ENCODE measurements at regions not wholly inside any gene's neighbourhood (a gene's known extent, or its start where the extent isn't known, plus 50 kb on each side); places are given as distances from the start of the nearest gene placed in this dataset.

DNA sequence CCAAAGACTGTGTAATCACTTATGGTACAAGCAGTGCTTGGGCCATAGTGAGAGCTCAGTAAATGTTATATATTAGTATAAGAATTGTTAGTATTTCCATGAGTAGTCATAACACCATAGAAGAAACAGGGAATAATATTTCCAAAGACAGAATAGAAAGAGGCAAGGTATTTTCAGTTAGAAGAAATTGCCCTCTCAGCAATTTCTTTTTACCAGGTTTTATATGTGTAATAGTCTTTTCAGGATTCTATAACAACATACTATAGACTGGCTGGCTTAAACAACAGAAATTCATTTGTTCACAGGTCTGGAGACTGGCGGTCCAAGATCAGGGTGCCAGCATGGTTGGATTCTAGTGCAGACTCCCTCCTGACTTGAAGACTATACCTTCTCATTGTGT lies 485.7 kb downstream of the FOXO1 start:
- ATAC-seq (replicated peaks in 6 of 8), result no peak
- 86 to 100% (median 100%) methylated on average over 1 of the region's 1 CpG; no CpG with 5 or more reads in 3 of the 10 experiments for WGBS, 10 experiments
- no peak overlapping the region for H3K27ac ChIP-seq
- in situ Hi-C loops (cut with MboI; ENCODE audit: low pct_unique_long_range_greater_than_20kb in 2 of 9, low sequenced_read_pairs in 9 of 9, unreplicated experiment in 9 of 9), result no loop called here
- no peaks in the 10 kb centered on the region for H3K4me1 ChIP-seq (replicated peaks in 1 of 2)
- H3K4me3 ChIP-seq, result no peak overlapping the region

DNA sequence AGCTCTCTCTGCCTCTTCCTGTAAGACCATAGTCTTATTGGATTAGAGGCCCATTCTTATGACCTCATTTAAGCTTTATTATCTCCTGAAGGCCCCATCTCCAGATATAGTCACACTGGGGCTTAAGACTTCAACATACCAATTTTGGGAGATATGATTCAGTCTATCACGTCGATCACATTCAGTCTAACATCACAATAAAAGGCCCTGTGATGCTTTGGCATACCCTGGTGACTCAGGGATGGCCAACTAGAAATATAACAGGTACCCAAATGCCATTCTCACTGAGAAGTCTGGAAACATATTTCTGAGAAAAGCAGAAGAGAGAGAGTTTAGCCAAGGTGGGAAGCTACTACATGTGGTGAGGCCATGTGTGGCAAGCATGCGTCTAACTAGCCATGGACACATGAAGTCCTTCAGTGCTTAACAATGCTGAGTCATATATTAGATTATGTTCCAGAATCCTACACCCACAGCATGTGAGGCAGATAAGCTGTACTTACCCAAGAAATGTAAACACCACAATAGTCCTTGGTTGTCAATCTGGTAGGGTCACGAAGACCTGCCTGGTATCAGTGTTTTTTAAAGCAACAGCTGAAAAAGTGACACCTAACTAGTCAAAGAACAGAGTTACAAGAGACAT lies 485.1 kb downstream of the FOXO1 start:
- ATAC-seq (replicated peaks in 6 of 8), result peak in 2 of 8 experiments; percentile 58 to 64
- Histone ChIP-seq H3K27ac (no peak overlapping the region), H3K4me3 (no peak overlapping the region), H3K4me1 (replicated peaks in 1 of 2) (no peaks in the 10 kb centered on the region)
- WGBS, 10 experiments, result 81 to 100% (median 98%) methylated on average over 1 to 4 of the region's 4 CpGs; no CpG with 5 or more reads in 2 of the 10 experiments
- in situ Hi-C loops (cut with MboI; ENCODE audit: low pct_unique_long_range_greater_than_20kb in 2 of 9, low sequenced_read_pairs in 9 of 9, unreplicated experiment in 9 of 9), result no loop called here

DNA sequence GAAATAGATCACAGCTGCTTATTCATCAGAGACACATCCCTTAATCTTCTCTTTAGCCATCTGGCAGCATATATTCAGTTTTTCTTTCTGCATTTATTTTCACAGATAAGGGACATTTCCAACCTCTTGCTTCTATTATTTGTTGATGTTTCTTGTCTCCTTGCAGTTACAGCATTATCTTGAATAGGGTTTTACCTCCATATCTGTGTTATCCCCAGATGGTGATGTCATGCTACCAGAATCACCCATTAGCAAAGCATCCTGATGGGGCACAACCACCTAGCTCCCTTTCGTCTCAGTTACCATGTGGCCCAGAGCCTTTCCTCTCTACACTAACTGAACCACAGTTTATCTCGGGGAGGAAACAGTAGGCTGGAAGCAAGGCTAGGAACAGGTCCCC lies 483.9 kb downstream of the FOXO1 start:
- no peak for ATAC-seq (replicated peaks in 6 of 8)
- in situ Hi-C loops (cut with MboI; ENCODE audit: low pct_unique_long_range_greater_than_20kb in 2 of 9, low sequenced_read_pairs in 9 of 9, unreplicated experiment in 9 of 9), result no loop called here
- H3K4me1 ChIP-seq (replicated peaks in 1 of 2), result no peaks in the 10 kb centered on the region
- 43 to 100% (median 100%) methylated on average over 1 to 2 of the region's 2 CpGs; no CpG with 5 or more reads in 1 of the 10 experiments for WGBS, 10 experiments
- no peak overlapping the region for H3K27ac ChIP-seq
- H3K4me3 ChIP-seq, result no peak overlapping the region

DNA sequence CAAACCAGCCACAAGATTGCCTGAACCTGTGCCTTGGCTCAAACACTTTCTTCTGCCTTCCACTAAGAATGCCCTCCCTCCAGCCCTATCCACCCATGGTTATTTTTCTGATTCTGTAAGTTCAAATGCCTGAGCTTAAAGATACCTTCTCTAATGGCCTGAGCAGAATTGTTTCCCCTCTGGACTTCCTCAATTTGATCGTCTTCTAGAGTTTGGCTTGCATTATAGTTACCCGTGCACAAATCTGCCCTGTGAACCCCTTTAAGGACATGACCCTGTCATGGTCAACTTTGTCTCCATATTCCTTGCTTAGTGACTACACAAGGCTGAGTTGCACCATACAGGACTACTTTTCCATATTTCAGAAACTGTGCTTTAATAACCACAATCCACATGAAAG lies 481.0 kb downstream of the FOXO1 start:
- Histone ChIP-seq H3K4me3 (no peak overlapping the region), H3K27ac (no peak overlapping the region), H3K4me1 (replicated peaks in 1 of 2) (peaks cover 9 to 10% of the 10 kb centered on the region in 2 donors)
- in situ Hi-C loops (cut with MboI; ENCODE audit: low pct_unique_long_range_greater_than_20kb in 2 of 9, low sequenced_read_pairs in 9 of 9, unreplicated experiment in 9 of 9), result no loop called here
- no peak for ATAC-seq (replicated peaks in 6 of 8)
- 70 to 100% (median 90%) methylated on average over 1 to 2 of the region's 2 CpGs; no CpG with 5 or more reads in 2 of the 10 experiments for WGBS, 10 experiments

DNA sequence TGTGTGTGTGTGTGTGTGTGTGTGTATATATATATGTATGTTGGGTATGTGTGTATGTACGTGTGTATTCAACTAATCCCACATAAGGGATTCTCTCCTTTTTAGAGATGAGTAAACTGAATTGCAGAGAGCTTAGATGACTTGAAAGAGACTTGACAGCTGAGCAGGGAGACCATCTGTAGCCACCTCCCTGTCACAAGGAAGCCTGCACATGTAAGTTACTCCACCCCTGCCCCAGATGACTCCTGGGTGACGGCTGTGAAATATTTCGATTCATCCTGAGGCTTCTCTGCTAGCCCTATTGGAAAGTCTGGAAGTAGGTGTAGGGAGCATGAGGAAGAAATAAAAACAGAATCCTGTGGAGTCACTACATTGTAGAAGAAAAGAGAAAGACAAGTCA lies 480.4 kb downstream of the FOXO1 start:
- in situ Hi-C loops (cut with MboI; ENCODE audit: low pct_unique_long_range_greater_than_20kb in 2 of 9, low sequenced_read_pairs in 9 of 9, unreplicated experiment in 9 of 9), result no loop called here

DNA sequence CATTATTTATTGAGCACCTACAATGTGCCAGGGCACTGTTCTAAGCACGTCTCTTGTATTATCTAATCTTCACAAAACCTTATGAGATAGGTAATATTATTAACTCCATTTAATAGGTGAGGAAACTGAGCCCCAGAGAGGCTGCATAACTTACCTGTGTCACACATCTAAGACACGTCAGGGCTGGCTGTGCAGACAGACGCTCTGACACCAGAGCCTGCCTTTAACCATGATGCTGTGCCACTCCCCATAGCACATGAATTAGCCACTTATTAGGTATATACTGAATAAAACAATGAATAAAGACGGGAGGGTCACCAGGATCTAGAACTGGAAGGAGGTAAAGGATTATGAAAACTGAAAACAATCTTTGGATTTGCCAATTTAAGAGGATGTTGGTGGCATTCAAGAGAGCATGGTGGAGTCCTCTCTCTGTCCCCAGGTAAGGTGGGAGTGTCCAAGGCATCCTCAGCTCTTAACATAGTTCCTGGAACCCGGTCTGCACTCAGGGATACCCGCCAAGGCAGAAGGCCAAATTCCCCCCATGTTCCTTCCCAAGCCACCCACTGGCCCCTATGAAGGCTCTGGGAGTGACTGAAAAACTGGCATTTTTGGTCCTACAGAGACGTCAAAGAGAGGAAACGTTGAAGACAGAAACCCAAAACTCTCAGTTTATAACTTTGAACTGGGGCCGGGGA lies 479.7 kb downstream of the FOXO1 start:
- 80 to 100% (median 96%) methylated on average over 1 to 4 of the region's 9 CpGs; no CpG with 5 or more reads in 5 of the 10 experiments for WGBS, 10 experiments
- ATAC-seq (replicated peaks in 6 of 8), result no peak
- no peak overlapping the region for H3K4me3 ChIP-seq
- in situ Hi-C loops (cut with MboI; ENCODE audit: low pct_unique_long_range_greater_than_20kb in 2 of 9, low sequenced_read_pairs in 9 of 9, unreplicated experiment in 9 of 9), result no loop called here
- H3K4me1 ChIP-seq (replicated peaks in 1 of 2), result peaks cover 23% of the 10 kb centered on the region in 2 donors
- no peak overlapping the region for H3K27ac ChIP-seq

More for the DNA sequence above, 480.4 kb downstream of the FOXO1 start:
- ATAC-seq (replicated peaks in 6 of 8), result peak in 3 of 8 experiments; percentile 37 to 88 (median 77)
- 0 to 92% (median 25%) methylated on average over 1 to 3 of the region's 3 CpGs; no CpG with 5 or more reads in 4 of the 10 experiments for WGBS, 10 experiments
- H3K27ac ChIP-seq, result no peak overlapping the region
- H3K4me1 ChIP-seq (replicated peaks in 1 of 2), result peaks cover 16% of the 10 kb centered on the region in 2 donors
- H3K4me3 ChIP-seq, result no peak overlapping the region

DNA sequence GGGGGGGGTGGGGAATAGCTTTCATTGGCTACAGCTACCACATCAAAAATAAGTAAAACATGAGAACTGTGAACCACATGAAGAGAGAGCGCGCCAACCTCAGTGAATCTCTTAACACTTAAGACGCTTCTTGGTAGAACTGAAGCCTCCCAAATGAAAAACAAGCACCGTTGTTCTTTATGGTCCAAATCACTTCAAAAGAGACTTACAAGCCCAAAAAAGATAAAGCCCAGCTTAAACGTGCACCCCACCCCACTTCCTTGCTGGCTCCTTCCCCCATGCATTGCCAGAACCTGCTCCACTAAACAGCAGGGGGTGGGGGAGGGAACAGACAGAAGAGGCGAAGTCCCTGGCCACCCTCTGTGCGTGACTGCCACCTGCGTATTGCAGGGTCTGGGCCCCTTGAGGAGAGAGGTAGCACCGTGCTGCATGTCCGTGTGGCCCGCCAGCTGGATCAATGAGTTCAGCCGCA lies 479.1 kb downstream of the FOXO1 start:
- H3K4me3 ChIP-seq, result no peak overlapping the region
- ATAC-seq (replicated peaks in 6 of 8), result no peak
- in situ Hi-C loops (cut with MboI; ENCODE audit: low pct_unique_long_range_greater_than_20kb in 2 of 9, low sequenced_read_pairs in 9 of 9, unreplicated experiment in 9 of 9), result no loop called here
- H3K27ac ChIP-seq, result no peak overlapping the region
- 33 to 92% (median 88%) methylated on average over 1 to 7 of the region's 12 CpGs; no CpG with 5 or more reads in 4 of the 10 experiments for WGBS, 10 experiments
- H3K4me1 ChIP-seq (replicated peaks in 1 of 2), result peaks cover 23 to 24% of the 10 kb centered on the region in 2 donors

DNA sequence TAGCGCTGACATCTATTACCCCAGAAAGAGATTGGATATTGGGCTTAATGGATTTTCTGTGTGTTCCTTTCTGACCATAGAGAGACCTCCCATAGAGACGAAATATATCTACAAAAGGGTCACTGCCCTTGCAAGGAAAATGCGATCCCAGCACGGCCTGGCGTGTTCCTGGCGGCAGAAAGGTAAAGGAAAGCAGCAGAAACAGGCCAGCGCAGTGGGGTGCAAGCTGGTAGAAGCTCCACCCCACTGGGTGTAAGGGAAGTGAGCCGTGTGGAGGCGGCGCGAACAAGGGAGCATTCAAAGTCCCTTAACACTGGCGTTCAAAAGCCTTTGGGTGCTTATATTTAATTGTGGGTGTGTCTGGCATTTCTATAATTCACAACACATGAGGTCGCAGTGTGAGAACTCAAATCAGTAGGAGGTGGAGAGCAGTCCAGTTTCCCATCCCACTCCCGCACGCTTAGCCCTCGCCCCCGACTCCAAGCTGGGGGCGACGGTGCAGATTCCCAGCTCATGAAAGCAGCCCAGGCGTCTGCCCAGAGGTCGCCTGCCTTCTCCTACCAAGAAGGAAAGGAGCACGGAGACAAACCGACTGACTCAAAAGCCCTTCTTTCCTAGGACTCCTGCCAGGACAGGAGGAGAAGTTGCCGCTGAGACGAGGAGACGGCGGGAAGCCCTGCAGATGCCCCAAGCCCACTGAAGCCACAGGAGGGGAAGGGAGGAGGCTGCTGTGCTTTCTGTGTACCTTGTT lies 478.4 kb downstream of the FOXO1 start:
- Histone ChIP-seq H3K27ac (no peak overlapping the region), H3K4me1 (replicated peaks in 1 of 2) (peaks cover 23 to 26% of the 10 kb centered on the region in 2 donors), H3K4me3 (no peak overlapping the region)
- WGBS, 10 experiments, result 16 to 100% (median 72%) methylated on average over 2 to 17 of the region's 27 CpGs; no CpG with 5 or more reads in 3 of the 10 experiments
- in situ Hi-C loops (cut with MboI; ENCODE audit: low pct_unique_long_range_greater_than_20kb in 2 of 9, low sequenced_read_pairs in 9 of 9, unreplicated experiment in 9 of 9), result no loop called here
- peak in 2 of 8 experiments; percentile 20 to 75 for ATAC-seq (replicated peaks in 6 of 8)

DNA sequence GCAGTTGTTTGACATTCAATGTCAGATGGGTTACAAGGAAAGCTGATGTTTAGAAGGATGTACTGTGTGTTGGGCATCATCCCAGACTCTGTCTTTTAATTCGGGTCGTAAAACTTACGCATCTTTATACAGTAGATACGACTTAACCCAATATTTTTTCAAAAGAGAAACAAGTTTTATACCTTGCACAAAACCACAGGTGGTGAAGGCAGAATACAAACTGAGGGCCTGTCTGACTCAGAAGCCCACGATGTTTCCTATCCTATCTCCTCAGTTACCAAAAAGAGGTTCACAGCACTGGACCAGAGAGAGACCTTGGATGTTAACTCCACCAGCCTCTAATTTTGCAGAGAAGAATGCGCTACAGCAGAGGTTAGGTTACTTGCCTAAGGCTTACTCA lies 477.0 kb downstream of the FOXO1 start:
- in situ Hi-C loops (cut with MboI; ENCODE audit: low pct_unique_long_range_greater_than_20kb in 2 of 9, low sequenced_read_pairs in 9 of 9, unreplicated experiment in 9 of 9), result no loop called here
- WGBS, 10 experiments, result 53 to 100% (median 90%) methylated on average over 2 to 5 of the region's 6 CpGs; no CpG with 5 or more reads in 2 of the 10 experiments

DNA sequence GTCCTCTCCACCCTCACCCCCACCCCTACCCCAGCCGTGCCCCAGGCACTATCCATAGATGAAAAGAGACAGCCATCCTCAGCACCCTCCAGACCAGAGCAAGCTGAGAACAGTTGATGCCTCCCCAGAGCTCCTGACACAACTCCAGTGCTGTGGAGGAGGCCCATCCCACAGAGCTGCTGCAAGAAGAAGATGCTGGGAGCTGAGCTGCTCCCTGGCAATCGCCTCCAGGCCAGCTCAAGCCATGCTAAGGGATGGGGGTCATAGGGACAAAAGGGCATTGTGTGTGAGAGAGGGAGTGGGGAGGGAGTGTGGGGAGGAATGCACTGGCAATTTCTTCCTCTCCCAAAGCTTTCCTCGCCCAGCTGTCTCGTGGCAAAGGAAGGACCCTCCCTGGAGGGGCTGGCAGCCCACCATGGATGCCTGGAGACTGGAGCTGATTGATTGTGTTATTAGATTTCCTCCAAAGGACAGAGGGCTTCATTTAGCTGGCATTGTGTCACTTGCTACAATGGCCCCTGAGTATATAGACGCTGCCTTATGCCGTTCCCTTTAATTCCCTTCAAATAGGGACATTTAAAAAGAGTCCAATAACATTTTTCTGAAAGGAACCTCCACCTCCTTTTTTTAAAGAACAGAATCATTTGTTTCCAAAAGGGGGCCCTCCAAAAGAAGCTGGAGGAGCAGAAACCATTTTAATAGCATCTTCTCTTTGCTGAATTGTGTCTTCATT lies 476.4 kb downstream of the FOXO1 start:
- 13 to 100% (median 30%) methylated on average over 1 to 4 of the region's 6 CpGs; no CpG with 5 or more reads in 5 of the 10 experiments for WGBS, 10 experiments
- in situ Hi-C loops (cut with MboI; ENCODE audit: low pct_unique_long_range_greater_than_20kb in 2 of 9, low sequenced_read_pairs in 9 of 9, unreplicated experiment in 9 of 9), result no loop called here
- H3K4me3 ChIP-seq, result no peak overlapping the region
- ATAC-seq (replicated peaks in 6 of 8), result peak in 7 of 8 experiments; percentile 11 to 59 (median 53)
- peaks cover 23 to 35% of the 10 kb centered on the region in 2 donors for H3K4me1 ChIP-seq (replicated peaks in 1 of 2)
- H3K27ac ChIP-seq, result peak overlapping the region; percentile 12 to 23

More for the DNA sequence above, 477.0 kb downstream of the FOXO1 start:
- H3K27ac ChIP-seq, result peak overlapping the region in 1 of 2 donors; percentile 23
- H3K4me1 ChIP-seq (replicated peaks in 1 of 2), result peaks cover 23 to 35% of the 10 kb centered on the region in 2 donors
- no peak overlapping the region for H3K4me3 ChIP-seq
- no peak for ATAC-seq (replicated peaks in 6 of 8)

DNA sequence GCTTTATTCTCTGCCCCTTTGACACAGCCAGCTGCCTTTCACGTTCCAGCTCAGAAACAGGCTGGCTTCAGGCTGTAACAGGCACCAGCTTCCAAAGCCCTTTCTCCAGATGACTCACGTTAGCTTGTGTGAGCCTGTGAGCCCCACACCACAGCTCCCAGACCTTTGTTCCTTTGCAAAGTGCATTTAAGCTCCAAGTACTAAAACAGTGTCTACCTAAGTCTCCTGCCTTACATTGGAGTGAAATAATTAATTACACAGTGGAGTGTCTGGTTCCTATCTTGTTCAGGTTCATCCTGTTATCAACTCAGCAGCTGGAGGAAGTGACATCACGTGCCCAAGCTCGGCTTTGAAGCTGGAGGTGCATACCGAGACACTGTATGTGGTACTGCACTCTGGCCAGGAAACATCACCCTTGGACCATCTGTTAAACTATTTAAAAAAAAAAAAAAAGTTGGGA lies 475.8 kb downstream of the FOXO1 start:
- H3K4me1 ChIP-seq (replicated peaks in 1 of 2), result peaks cover 23 to 35% of the 10 kb centered on the region in 2 donors
- no peak overlapping the region for H3K4me3 ChIP-seq
- ATAC-seq (replicated peaks in 6 of 8), result peak in 6 of 8 experiments; percentile 25 to 95 (median 91)
- peak overlapping the region; percentile 12 to 23 for H3K27ac ChIP-seq
- in situ Hi-C loops (cut with MboI; ENCODE audit: low pct_unique_long_range_greater_than_20kb in 2 of 9, low sequenced_read_pairs in 9 of 9, unreplicated experiment in 9 of 9), result no loop called here
- WGBS, 10 experiments, result 3 to 60% (median 34%) methylated on average over 2 to 5 of the region's 5 CpGs; no CpG with 5 or more reads in 1 of the 10 experiments

All from motor neuron (in vitro differentiated cells).